GM12864 (cell line): ENCODE measurements at regions not wholly inside any gene's neighbourhood (a gene's known extent, or its start where the extent isn't known, plus 50 kb on each side); places are given as distances from the start of the nearest gene placed in this dataset.

Experiments used
- DNase-seq: peaks from one replicate; pipeline ENCODE4 v3.0.0-alpha.2; 2011; ENCODE audit warnings: low read depth
- H3K4me3 ChIP-seq: 2 replicates; pipeline ENCODE4 v1.5.1; 2011; ENCODE audit warnings: mild to moderate bottlenecking, low read depth, low read length, control low read depth
- TF ChIP-seq, protein P1 (sequence below): IDR thresholded peaks from 2 replicates; pipeline ENCODE4 v1.5.1; 2011; ENCODE audit warnings: low read depth, mild to moderate bottlenecking, moderate library complexity, low read length, control low read depth, inconsistent platforms; ENCODE audit errors: missing control alignments

- TF ChIP-seq, protein P1, sequence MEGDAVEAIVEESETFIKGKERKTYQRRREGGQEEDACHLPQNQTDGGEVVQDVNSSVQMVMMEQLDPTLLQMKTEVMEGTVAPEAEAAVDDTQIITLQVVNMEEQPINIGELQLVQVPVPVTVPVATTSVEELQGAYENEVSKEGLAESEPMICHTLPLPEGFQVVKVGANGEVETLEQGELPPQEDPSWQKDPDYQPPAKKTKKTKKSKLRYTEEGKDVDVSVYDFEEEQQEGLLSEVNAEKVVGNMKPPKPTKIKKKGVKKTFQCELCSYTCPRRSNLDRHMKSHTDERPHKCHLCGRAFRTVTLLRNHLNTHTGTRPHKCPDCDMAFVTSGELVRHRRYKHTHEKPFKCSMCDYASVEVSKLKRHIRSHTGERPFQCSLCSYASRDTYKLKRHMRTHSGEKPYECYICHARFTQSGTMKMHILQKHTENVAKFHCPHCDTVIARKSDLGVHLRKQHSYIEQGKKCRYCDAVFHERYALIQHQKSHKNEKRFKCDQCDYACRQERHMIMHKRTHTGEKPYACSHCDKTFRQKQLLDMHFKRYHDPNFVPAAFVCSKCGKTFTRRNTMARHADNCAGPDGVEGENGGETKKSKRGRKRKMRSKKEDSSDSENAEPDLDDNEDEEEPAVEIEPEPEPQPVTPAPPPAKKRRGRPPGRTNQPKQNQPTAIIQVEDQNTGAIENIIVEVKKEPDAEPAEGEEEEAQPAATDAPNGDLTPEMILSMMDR, result no peak
- DNase-seq, result no peak
- H3K4me3 ChIP-seq, result no peak overlapping the region
These were observed 63.3 kb upstream of the THSD7A start for GRCh38 chr7:11895337-11895736.

DNA sequence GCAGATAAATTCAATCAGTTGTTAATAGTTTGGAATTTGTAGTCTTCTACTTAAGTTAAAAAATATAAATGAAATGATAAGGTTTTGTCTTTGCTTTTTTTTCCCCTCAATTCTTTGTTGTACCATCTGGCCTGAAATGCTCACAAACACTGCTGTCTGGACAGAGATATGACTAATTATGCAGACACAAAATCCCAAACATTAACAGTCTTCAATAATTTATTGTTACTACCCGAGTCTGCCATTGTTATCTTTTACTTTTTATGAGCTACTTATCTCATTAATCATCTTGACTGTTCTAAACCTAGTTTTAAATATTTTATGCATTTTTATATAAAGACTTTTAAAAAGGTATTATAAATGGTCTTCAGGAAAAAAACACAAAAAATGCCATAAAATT is 64.7 kb upstream of the THSD7A start:
- no peak for DNase-seq
- H3K4me3 ChIP-seq, result no peak overlapping the region
- TF ChIP-seq, protein P1, result no peak

DNA sequence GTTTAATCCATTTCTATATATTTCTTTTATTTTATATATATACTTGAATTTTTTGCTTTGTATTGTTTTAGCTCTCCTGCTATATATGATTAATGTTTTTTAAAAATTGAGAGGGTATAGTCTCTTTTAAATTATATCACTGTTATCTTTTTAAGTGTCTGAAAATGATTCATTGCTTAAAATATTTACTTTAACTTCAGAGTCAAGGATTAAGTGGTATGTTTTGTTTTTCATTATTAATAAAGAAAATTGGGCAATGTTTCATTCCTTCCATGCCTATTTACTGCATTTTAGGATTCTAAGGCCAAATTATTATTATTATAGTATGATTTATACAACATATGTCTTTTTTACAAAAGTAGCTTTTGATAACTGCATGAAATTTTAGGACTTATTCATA is 67.2 kb upstream of the THSD7A start:
- no peak overlapping the region for H3K4me3 ChIP-seq
- TF ChIP-seq, protein P1, result no peak
- DNase-seq, result no peak

DNA sequence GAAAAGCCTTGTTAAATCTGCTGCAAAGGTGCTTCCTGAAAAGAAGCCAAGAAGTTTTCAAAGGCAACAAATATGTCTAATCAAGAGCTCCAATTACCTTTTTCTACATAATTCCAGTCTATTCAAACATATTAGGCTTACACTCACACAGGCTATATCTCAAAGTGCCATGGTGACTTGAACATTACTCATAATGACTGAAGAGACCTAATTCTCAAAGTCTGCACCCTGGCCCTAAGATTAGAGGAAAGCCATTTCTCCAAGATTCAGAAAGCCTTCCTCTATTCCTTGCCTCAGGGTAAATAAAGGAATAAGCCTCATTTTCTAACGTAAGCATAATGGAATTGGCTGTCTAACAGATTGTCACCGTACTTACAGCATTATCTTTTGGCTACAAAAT is 78.3 kb upstream of the THSD7A start:
- TF ChIP-seq, protein P1, result no peak
- no peak overlapping the region for H3K4me3 ChIP-seq
- no peak for DNase-seq

GRCh38 chr7:11911900-11912299 is 79.9 kb upstream of the THSD7A start:
- DNase-seq, result no peak
- TF ChIP-seq, protein P1, result no peak
- H3K4me3 ChIP-seq, result no peak overlapping the region

DNA sequence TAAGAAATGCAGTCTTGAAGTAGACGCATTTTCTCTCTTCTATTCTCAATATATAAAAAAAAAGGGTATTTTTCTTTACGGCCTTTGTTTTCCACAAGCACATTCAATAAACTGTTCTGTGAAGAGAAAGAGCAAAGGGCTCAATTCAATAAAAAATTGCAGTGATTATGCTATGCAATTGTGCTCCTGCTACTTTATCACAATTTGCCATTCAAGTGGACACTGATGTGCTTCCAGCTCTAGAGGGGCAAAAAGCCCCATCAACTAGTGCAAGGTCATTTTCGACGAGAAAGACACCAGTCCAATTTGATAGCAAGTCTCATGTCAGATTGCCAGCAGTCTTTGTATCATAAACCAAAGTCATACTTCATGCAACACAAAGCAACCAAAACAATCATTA is 82.6 kb upstream of the THSD7A start:
- TF ChIP-seq, protein P1, result no peak
- no peak for DNase-seq
- H3K4me3 ChIP-seq, result no peak overlapping the region

DNA sequence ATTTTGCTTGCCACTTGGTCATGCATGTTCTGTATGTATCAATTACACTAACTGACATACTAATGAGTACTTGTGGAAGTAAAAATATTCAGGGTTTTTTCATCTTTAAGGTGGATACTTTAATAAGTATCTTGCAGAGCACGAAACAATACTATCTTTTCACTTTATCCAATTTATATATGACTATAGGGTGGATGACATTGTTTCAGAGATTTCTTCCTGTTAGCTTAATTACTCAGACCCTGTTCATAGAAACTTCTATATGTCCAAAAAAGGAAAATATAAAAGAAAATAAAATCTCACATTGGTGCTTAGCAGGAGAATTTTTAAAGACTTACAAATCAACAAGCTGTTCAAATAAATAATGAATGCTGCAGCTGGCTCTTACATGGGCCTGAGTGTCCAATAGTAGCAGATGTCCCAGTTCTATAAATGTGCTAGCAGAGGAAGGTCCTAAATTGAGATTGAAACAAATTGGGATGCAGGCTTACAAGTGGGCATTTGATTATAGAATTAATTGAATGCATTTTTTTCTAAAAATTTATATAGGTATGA is 91.5 kb upstream of the THSD7A start:
- TF ChIP-seq, protein P1, result no peak
- H3K4me3 ChIP-seq, result no peak overlapping the region
- DNase-seq, result no peak
